ENCODE measurements at regions not wholly inside any gene's neighbourhood (a gene's known extent, or its start where the extent isn't known, plus 50 kb on each side); places are given as distances from the start of the nearest gene placed in this dataset.
"Not testable (repeated sequence)": the region's sequence is repeated elsewhere in the genome, so short reads cannot be mapped to it uniquely, and the experiment has no call there.

DNA sequence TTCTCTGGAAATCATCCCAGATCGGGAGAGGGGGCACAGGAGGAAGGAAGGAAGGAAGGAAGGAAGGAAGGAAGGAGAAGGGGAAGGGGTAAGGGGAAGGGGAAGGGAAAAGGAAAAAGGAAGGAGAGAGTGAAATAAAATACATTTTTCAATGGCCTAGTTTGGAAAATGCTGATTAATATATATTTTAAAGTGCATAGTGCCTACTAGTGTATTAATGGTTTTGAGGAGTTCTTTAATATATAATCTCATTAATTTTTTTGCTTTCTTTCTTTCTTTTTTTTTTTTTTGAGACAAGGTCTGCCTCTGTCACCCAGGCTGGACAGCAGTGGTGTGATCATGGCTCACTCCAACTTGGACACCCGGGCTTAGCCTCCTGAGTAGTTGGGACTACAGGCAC, 107.8 kb upstream of the FOLH1 start:
- DNase-seq: no peak

DNA sequence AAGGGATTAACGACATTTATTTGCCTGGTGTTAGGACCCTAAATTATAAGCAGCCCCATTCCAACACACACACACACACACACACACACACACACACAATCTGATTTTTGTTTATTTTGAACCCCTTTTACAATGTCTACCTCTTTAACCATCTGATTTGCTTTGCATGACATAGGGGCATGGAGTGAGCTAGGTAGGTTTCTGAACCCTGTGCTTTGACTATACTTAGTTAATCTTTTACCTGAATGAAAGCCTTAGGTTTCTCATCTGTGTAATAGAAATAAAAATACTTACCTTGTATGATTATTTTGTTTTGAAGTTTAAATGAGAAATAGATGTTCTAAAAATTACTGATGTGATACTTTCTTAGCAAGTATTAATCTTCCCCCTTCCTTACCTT, 94.7 kb upstream of the FOLH1 start:
- DNase-seq: no peak

DNA sequence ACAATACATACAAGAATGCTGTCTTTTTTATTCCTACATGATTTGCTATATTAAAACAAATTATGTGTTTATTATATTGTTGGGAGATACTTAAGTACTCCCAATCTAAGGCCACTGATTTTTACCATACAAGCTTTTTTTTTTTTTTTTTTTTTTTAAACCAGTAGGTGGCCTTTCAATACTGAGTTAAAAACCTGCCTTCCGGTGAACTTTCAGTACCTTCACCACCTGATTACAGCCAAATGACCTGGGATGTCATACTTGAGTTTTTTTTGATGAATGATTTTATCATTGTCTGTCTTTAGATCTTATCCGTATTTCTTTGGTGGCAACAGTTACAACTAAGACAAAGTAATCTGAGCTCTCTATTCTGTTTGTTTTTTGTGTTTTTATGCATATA, 94.0 kb upstream of the FOLH1 start:
- DNase-seq: no peak

DNA sequence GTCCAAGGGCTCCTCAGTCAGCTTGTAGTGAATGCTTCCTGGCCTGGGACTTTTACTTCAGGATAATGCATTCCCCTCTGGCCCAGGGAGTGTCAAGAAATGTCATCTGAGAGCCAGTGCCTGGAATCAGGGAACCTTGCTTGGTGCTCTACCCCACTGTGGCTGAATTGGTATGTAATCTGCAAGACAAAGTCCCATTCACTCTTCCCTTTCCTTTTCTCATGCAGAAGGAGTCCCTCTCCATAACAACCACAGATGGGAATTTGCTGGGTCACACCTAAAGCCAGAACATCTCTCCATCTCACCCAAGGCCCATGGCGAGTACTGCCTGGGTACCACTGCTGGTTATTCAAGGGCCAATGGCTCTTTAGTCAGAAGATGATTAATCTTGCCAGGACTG, 89.6 kb upstream of the FOLH1 start:
- not testable (repeated sequence) for DNase-seq

DNA sequence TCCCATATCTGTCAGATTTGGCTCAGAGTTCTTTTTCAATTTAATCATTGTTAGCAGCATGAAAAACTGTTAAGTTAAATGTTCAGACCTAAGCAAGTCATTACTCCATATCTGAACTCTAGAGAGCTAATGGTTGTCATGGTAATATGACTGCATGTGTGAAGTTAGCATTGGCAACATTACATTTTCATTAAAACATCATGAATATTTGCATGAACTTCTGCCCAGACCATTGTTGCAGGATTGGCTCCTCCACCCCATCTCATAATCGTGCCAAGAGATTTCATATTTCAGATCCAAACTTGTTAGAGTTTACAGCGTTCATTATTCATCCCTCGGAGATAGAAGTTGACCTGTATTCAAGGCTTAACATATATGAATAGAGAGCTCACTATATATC, 75.5 kb upstream of the FOLH1 start:
- not testable (repeated sequence) for DNase-seq

DNA sequence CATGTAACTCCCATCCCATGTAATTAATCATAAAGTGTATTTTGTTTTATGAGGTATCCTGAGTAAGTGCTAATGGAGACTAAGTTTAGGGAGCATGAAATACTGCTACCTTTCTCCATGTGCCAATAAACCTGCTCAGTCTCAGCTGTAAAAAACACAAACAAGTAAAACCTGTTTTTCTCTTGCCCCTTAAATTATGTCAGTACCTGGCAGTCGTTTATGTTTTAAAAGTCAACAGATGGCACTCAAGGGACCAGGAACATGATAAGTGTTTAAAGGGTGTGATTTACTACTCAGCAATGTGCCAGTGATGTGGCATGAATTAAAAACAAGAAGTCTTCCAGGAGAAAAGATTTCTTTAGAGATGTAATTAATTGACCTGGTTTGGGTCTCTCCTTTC, 74.9 kb upstream of the FOLH1 start:
- DNase-seq: peak; percentile 3

DNA sequence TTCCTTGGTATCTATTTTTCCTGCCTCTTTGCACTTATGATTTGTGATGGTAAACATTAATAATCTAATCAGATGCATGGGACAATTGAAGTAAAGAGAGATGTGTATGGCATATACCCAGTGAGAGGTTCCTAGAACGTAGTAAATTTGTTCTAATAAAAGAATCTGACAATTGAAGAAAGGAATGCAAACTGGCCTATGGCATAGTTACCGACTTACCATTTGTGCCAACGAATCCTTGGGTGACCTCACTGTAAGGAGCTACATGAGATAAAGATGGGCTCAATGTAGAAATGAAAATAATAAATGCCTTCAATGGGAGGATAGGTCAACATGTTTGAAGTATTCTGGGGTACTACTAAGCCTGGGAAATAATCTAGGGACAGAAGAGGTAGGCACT, 73.7 kb upstream of the FOLH1 start:
- DNase-seq: not testable (repeated sequence)

DNA sequence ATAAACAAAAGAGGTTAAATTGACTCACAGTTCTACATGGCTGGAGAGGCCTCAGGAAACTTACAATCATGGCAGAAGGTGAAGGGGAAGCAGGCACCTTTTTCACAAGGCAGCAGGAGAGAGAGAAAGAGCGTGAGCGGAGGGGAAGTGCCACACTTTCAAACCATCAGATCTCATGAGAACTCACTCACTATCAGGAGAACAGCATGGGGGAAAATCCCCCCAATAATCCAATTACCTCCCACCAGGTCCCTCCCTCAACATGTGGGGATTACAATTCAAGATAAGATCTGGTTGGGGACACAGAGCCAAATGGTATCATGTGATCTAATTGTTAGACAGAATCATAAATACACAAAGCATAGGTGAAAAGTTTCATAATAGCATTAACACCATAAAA, 69.5 kb upstream of the FOLH1 start:
- DNase-seq: not testable (repeated sequence)

Data from DMS79 (cell line).